ENCODE measurements at regions not wholly inside any gene's neighbourhood (a gene's known extent, or its start where the extent isn't known, plus 50 kb on each side); places are given as distances from the start of the nearest gene placed in this dataset.

GRCh38 chr2:134070281-134070741 lies 183.6 kb upstream of the MGAT5 start:
- no peak overlapping the region for H3K4me3 ChIP-seq (ENCODE audit: low read depth, low read length)
- no peak for DNase-seq (ENCODE audit: low read depth)
- no peak for TF ChIP-seq CTCF (IDR thresholded peaks at IDR 0.05; ENCODE audit: insufficient read depth, low read depth, low read length, missing control alignments)

- no peak overlapping the region for H3K4me3 ChIP-seq (ENCODE audit: low read depth, low read length)
- no peak for DNase-seq (ENCODE audit: low read depth)
- no peak for TF ChIP-seq CTCF (IDR thresholded peaks at IDR 0.05; ENCODE audit: insufficient read depth, low read depth, low read length, missing control alignments)
These were observed 181.5 kb upstream of the MGAT5 start for GRCh38 chr2:134072341-134072740.

- DNase-seq (ENCODE audit: low read depth) = no peak
- TF ChIP-seq CTCF (IDR thresholded peaks at IDR 0.05; ENCODE audit: insufficient read depth, low read depth, low read length, missing control alignments) = no peak
- H3K4me3 ChIP-seq (ENCODE audit: low read depth, low read length) = no peak overlapping the region
These were observed 180.8 kb upstream of the MGAT5 start for GRCh38 chr2:134073023-134073422.

- TF ChIP-seq CTCF (IDR thresholded peaks at IDR 0.05; ENCODE audit: insufficient read depth, low read depth, low read length, missing control alignments) = no peak
- no peak for DNase-seq (ENCODE audit: low read depth)
- no peak overlapping the region for H3K4me3 ChIP-seq (ENCODE audit: low read depth, low read length)
These were observed 179.3 kb upstream of the MGAT5 start for GRCh38 chr2:134074619-134075018.

- no peak for TF ChIP-seq CTCF (IDR thresholded peaks at IDR 0.05; ENCODE audit: insufficient read depth, low read depth, low read length, missing control alignments)
- H3K4me3 ChIP-seq (ENCODE audit: low read depth, low read length) = no peak overlapping the region
- DNase-seq (ENCODE audit: low read depth) = no peak
These were observed 178.7 kb upstream of the MGAT5 start for GRCh38 chr2:134075204-134075603.

GRCh38 chr2:134078354-134078753 lies 175.5 kb upstream of the MGAT5 start:
- H3K4me3 ChIP-seq (ENCODE audit: low read depth, low read length) = no peak overlapping the region
- no peak for TF ChIP-seq CTCF (IDR thresholded peaks at IDR 0.05; ENCODE audit: insufficient read depth, low read depth, low read length, missing control alignments)
- no peak for DNase-seq (ENCODE audit: low read depth)

- no peak for TF ChIP-seq CTCF (IDR thresholded peaks at IDR 0.05; ENCODE audit: insufficient read depth, low read depth, low read length, missing control alignments)
- DNase-seq (ENCODE audit: low read depth) = peak; percentile 37
- no peak overlapping the region for H3K4me3 ChIP-seq (ENCODE audit: low read depth, low read length)
These were observed 174.5 kb upstream of the MGAT5 start for GRCh38 chr2:134079373-134079772.

Data from GM12865 (cell line).